Astrocyte of the spinal cord (primary cell): ENCODE measurements at regions not wholly inside any gene's neighbourhood (a gene's known extent, or its start where the extent isn't known, plus 50 kb on each side); places are given as distances from the start of the nearest gene placed in this dataset.

Experiments used
- DNase-seq: peaks from one replicate; pipeline ENCODE4 v3.0.0; 2011; ENCODE audit warnings: low read depth, low spot score
- H3K4me3 ChIP-seq: 2 replicates; pipeline ENCODE4 v1.5.1; 2011; ENCODE audit warnings: low read depth, mild to moderate bottlenecking, low read length, moderate library complexity
- in situ Hi-C: cut with HindIII; loops from 2 replicates; pipeline ENCODE4 v1.10.0; 2017; ENCODE audit warnings: low sequenced_read_pairs
- TF ChIP-seq, protein P1 (sequence below): IDR thresholded peaks from 2 replicates; pipeline ENCODE4 v1.5.1; 2012; ENCODE audit warnings: low read depth, mild to moderate bottlenecking, low read length, inconsistent platforms

DNA sequence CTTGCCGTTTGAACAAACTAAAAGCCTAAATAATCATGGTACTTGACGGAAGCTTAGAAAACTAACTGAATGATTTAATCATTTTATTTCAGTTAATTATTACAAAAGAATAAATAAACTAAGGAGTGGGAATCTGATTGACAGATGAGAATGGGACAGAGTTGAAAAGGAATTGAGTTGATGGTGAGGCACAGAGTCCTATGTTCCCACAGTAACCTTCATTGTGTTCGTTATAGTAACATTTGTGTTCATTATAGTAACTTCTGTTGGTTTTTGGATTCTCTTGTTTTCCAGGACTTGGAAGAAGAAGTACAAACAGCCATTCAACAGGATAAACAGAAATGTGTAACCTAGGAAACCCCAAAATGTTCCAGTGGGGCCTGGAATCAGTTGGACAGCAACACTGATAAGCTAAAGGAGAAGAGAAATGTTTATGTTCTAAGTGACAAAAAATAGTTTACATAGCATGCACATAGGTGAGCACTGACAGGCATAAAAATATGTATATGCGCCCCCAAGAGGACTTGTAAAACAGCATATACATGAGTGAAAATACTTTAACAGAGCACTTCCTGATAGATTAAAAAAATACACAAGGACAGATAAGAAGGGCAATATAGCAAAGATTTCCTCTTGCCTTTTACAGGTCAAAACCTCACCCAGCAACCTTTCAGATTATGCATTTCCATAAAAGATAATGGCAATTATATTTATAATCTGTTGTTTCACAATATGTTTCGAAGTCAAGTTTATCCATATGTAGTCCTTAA lies 218.6 kb upstream of the HTR2C start:
- TF ChIP-seq, protein P1, sequence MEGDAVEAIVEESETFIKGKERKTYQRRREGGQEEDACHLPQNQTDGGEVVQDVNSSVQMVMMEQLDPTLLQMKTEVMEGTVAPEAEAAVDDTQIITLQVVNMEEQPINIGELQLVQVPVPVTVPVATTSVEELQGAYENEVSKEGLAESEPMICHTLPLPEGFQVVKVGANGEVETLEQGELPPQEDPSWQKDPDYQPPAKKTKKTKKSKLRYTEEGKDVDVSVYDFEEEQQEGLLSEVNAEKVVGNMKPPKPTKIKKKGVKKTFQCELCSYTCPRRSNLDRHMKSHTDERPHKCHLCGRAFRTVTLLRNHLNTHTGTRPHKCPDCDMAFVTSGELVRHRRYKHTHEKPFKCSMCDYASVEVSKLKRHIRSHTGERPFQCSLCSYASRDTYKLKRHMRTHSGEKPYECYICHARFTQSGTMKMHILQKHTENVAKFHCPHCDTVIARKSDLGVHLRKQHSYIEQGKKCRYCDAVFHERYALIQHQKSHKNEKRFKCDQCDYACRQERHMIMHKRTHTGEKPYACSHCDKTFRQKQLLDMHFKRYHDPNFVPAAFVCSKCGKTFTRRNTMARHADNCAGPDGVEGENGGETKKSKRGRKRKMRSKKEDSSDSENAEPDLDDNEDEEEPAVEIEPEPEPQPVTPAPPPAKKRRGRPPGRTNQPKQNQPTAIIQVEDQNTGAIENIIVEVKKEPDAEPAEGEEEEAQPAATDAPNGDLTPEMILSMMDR = no peak
- H3K4me3 ChIP-seq = no peak overlapping the region
- DNase-seq = no peak
- in situ Hi-C loops = no loop called here

DNA sequence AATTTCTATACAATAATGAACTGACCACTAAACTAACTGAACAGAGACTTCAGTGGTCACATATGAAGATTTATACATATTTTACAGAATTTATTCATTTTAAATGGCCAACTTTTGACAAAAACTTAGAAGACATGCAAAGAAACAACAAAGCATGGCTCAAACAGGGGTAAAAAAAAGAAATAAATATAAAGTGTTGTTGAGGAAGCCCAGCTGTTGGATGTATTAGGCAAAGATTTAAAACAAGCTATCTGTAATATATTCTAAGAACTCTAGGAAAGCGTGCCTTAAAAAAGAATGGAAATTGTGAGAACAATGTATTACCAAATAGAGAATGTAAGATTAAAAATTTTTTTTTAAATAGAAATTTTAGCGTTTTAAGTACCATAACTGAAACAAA lies 210.9 kb upstream of the HTR2C start:
- in situ Hi-C loops = no loop called here
- H3K4me3 ChIP-seq = no peak overlapping the region
- TF ChIP-seq, protein P1 = no peak
- DNase-seq = no peak

DNA sequence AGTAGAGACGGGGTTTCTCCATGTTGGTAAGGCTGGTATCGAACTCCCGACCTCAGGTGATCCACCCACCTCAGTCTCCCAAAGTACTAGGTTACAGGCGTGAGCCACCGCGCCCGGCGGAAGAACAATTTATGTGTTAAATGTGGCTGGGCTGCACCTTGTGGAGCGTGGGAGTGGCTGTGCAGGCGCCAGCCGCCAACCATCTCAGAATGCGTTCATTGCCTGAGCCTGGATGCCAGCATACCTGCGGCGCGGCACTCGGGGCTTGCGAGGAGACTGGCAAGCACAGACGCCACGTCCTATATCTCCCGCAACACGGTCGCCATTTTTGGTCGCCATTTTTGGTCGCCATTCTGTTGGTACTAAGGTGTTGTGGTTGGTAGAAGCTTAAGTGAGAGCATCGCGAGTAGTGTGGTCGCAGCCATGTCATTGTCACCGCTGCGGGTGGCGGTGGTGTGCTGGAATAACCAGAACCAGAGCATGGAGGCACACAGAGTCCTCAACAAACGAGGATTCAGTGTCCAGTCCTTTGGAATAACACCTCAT lies 193.6 kb upstream of the HTR2C start:
- TF ChIP-seq, protein P1 = no peak
- in situ Hi-C loops = no loop called here
- H3K4me3 ChIP-seq = no peak overlapping the region
- DNase-seq = no peak
